Transverse colon (tissue), 4 donors: ENCODE measurements at regions not wholly inside any gene's neighbourhood (a gene's known extent, or its start where the extent isn't known, plus 50 kb on each side); places are given as distances from the start of the nearest gene placed in this dataset.
A peak's percentile ranks its signal among the peaks of the same experiment; 100 is the strongest.
"Not testable (repeated sequence)": the region's sequence is repeated elsewhere in the genome, so short reads cannot be mapped to it uniquely, and the experiment has no call there.

Experiments
- DNase-seq: peaks from one replicate; pipeline ENCODE4 v3.0.0-alpha.2; 2019
- H3K27ac ChIP-seq, 4 donors: fragments of 200-600 bp; sonication (generic); 2 replicates each; pipeline ENCODE4 v1.5.1; 2016 to 2018; ENCODE audit warnings: inconsistent platforms in 4 of 4
- H3K27me3 ChIP-seq: fragments of 200-600 bp; sonication (generic); 2 replicates; pipeline ENCODE4 v1.5.1; 2017; ENCODE audit warnings: inconsistent platforms
- H3K36me3 ChIP-seq, 4 donors: fragments of 200-600 bp; sonication (generic); 2 replicates each; pipeline ENCODE4 v1.5.1; 2017 to 2019; ENCODE audit warnings: inconsistent platforms in 4 of 4
- H3K4me1 ChIP-seq, 4 donors: fragments of 200-600 bp; sonication (generic); 2 replicates each; pipeline ENCODE4 v1.5.1; 2017 to 2020; ENCODE audit warnings: inconsistent platforms in 4 of 4
- H3K4me3 ChIP-seq, 4 donors: fragments of 200-600 bp; sonication (generic); 1 replicate in 1 of 4; 2 replicates in 3 of 4; pipeline versions ENCODE4 v1.5.1 to v1.6.1; 2017 to 2019; ENCODE audit warnings: inconsistent platforms in 4 of 4
- H3K9me3 ChIP-seq, 2 donors: fragments of 200-600 bp; sonication (generic); 2 replicates each; pipeline ENCODE4 v1.5.1; 2017 to 2019; ENCODE audit warnings: inconsistent platforms in 2 of 2
- WGBS, 2 donors: methylation state at CpG; one replicate each; pipeline ENCODE4 v1.1.5; 2018; ENCODE audit warnings: low coverage in 1 of 2; 5-methylcytosine and 5-hydroxymethylcytosine counted together
- in situ Hi-C, 4 donors: fragments of 200-750 bp; cut with MboI; loops; one replicate each; pipeline versions ENCODE4 v1.15.0 to v1.15.1; 2017; ENCODE audit warnings: low sequenced_read_pairs in 3 of 4, low pct_ligation_motif_present in 1 of 4, low pct_unique_long_range_greater_than_20kb in 1 of 4
- intact Hi-C: fragments of 100-400 bp; cut with DNase I; formaldehyde crosslinking; loops from one replicate; pipeline ENCODE4 v1.15.1; 2023; ENCODE audit warnings: low total_unique reads

DNA sequence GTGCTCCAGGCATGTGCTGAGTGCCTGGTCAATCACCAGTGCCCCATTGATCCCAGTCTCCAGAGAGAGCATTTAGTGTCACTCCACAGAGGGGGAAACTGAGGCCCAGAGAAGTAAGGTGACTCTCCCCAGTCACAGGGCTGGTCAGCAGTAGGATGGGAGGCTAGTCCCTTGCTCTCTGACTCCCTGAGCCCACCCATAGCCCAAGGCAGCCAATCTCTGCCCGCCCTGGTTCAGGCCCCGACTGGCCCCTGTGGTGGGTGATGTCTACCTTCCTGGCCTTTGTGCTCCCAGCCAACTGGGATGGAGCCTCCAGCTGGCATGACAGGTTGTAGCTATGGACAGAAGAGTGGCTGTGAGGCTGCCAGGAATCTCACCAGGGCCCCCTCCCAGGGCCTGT, 99.1 kb downstream of the LIMS4 start:
- DNase-seq, intact Hi-C loops, H3K4me1 ChIP-seq, H3K27me3 ChIP-seq, H3K27ac ChIP-seq, H3K36me3 ChIP-seq, in situ Hi-C loops, H3K9me3 ChIP-seq, H3K4me3 ChIP-seq: not testable (repeated sequence)
- WGBS, 2 donors = 89% methylated on average over 2 of the region's 2 CpGs; no CpG with 5 or more reads in 1 of the 2 donors

DNA sequence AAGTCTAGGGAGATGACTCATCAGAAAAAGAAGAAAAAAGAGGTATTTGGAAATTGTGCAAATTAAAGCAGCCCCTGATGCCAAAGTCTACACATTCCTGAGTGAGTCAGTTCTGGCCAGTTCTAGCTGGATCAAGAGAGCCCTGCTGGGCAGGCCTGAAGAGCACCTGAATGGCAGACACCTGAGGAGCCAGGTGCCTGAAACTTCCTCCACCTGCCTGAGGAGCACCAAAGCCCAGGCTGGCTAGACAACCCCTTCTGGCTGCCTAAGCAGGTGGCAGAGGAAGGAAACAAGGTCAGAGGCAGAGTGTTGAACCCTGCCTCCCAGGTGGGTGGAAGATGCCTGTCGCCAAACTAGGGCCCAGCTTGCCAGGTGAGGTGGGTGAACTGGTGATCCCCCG, 101.0 kb downstream of the LIMS4 start:
- not testable (repeated sequence) for DNase-seq
- 52% methylated on average over 2 of the region's 2 CpGs; no CpG with 5 or more reads in 1 of the 2 donors for WGBS, 2 donors

DNA sequence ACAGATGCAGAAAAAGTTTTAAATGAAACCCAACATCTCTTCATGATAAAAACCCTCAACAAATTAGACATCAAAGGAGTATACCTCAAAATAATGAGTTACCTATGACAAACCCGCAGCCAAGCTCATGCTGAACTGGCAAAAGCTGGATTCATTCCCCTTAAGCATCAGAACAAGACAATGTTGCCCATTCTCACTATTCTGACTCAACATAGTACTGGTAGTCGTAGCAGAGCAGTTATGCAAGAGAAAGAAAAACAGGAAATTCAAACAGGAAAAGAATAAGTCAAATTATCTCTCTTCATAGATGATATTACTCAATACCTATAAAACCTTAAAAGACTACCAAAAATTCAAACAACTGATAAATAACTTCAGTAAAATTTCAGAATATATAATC, 115.0 kb downstream of the LIMS4 start:
- H3K27ac ChIP-seq, H3K36me3 ChIP-seq, H3K4me3 ChIP-seq, H3K9me3 ChIP-seq, H3K4me1 ChIP-seq, DNase-seq, H3K27me3 ChIP-seq, in situ Hi-C loops, intact Hi-C loops: not testable (repeated sequence)
- WGBS, 2 donors = no CpG with 5 or more reads among the region's 2 CpGs

More for the DNA sequence above, 101.0 kb downstream of the LIMS4 start:
- H3K36me3 ChIP-seq, in situ Hi-C loops, H3K9me3 ChIP-seq, H3K4me3 ChIP-seq, H3K27me3 ChIP-seq, intact Hi-C loops, H3K4me1 ChIP-seq, H3K27ac ChIP-seq: not testable (repeated sequence)

DNA sequence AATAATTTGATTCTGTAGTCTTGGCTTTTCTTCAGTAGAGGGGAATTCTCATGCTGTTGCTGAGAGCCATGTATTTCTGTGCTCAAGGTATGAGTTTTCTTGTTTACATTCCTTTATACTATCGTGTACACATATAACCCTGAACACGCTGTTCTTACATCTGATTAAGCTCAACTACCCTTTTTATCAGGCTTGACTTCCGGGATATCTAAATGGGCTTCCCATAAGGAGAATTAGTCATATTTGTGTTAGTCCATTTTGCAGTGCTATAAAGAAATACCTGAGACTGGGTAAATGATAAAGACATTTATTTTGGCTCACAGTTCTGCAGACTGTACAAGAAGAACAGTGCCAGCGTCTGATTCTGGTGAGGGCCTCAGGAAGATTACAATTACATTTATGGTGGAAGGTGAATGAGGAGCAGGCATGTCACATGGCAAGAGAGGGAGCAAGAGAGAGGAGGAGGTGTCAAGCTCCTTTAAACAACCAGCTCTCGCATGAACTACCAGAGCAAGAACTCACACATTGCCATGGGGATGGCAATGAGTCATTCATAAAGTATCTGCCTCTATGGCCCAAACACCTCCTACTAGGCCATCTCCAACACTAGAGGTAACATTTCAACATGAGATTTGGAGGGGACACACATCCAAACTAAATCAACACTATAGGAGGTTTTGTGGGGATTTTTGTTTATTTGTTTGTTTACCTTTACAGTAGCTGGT, 118.2 kb downstream of the LIMS4 start:
- H3K27ac ChIP-seq, in situ Hi-C loops, H3K27me3 ChIP-seq, intact Hi-C loops, DNase-seq, H3K36me3 ChIP-seq, H3K4me3 ChIP-seq, H3K9me3 ChIP-seq, H3K4me1 ChIP-seq: not testable (repeated sequence)
- WGBS, 2 donors = no CpG with 5 or more reads among the region's 5 CpGs

DNA sequence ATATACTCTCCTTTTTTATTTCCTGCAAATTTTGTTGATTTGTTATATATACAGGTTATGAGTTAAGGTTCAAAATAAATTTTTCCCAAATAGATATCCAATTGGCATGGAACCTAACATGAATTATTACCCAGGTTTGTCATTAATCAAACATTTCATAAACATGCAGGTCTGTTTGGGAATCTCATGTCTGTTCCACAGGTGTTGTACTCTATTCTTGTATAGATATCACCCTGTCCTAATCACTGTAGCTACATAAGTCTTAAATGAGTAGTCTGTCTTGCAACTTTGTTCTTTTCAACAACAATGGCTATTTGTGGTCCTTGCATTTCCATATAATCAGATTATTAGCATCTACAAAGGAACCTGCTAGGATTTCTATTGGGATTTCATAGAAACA, 121.9 kb downstream of the LIMS4 start:
- in situ Hi-C loops, H3K27me3 ChIP-seq, H3K9me3 ChIP-seq, H3K4me3 ChIP-seq, H3K36me3 ChIP-seq, H3K4me1 ChIP-seq, DNase-seq, H3K27ac ChIP-seq, intact Hi-C loops: not testable (repeated sequence)

DNA sequence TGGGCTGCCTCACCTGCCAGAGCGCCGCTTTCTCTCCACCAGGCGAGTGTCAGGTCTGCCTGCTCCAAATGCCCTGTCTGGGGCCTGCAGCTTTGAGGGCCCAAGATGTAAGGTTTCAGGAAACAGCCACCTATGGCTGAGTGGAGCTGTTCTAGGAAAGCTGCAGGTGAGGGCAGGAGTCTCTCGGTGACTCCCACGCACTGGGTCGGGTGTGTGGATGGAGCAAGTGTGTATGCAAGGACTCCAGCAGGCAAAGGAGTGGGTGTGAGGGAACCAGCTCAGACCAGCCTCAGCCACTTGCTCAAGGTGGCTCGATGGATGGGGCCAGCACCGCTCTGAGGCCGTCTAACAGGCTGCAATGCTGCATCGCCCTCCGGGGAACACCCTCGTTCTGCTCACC, 123.7 kb downstream of the LIMS4 start:
- DNase-seq, H3K27ac ChIP-seq, H3K4me3 ChIP-seq, H3K36me3 ChIP-seq, intact Hi-C loops, H3K27me3 ChIP-seq, in situ Hi-C loops, H3K9me3 ChIP-seq, H3K4me1 ChIP-seq: not testable (repeated sequence)
- WGBS, 2 donors = no CpG with 5 or more reads among the region's 12 CpGs

DNA sequence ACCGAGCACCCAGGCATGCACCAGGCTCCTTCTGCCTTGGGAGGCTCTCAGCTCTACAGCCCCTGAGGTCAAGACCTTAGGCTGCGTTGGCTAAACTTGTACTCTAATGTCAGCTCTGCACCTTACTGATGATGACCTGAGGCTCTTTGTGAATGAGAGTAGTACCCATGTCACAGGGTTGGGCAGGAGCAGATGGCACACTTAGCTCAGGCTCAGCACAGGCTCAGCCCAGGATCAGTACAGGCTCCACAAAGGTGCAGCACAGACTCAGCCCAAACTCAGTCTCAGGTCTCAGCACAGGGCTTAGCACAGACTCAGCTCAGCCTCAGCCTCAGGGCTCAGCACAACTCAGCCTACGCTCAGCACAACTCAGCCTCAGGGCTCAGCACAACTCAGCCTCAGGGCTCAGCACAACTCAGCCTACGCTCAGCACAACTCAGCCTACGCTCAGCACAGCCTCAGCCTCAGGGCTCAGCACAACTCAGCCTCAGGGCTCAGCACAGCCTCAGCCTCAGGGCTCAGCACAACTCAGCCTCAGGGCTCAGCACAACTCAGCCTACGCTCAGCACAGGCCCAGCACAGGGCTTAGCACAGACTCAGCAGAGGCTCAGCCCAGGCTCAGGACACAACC, 128.1 kb downstream of the LIMS4 start:
- H3K27ac ChIP-seq, H3K36me3 ChIP-seq, intact Hi-C loops, DNase-seq, H3K27me3 ChIP-seq, H3K9me3 ChIP-seq, H3K4me3 ChIP-seq, in situ Hi-C loops, H3K4me1 ChIP-seq: not testable (repeated sequence)
- WGBS, 2 donors = 100% methylated on average over 1 of the region's 6 CpGs; no CpG with 5 or more reads in 1 of the 2 donors

DNA sequence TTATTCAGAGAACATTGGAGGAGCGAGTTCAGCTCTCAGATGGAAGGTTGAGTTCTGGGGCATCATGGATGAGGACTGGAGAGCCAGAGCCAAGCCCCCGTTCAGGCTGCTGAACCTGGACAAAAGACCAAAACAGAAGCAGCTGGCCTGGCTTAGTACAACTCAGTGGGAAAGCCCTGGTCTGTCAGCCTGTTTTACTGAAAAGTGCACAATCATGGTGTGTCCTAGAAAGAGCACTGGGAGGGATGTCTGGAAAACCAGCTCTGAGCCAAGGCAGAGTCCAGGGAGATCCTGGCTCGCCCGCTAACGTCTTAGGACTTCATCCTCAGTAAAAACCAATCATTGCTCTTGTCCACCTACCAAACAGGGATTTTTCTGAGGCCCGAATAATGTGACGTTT, 129.7 kb upstream of the MTLN start:
- H3K4me3 ChIP-seq, DNase-seq, H3K9me3 ChIP-seq, H3K27me3 ChIP-seq, H3K4me1 ChIP-seq, H3K27ac ChIP-seq, H3K36me3 ChIP-seq, intact Hi-C loops, in situ Hi-C loops: not testable (repeated sequence)
- WGBS, 2 donors = 72% methylated on average over 3 of the region's 7 CpGs; no CpG with 5 or more reads in 1 of the 2 donors

DNA sequence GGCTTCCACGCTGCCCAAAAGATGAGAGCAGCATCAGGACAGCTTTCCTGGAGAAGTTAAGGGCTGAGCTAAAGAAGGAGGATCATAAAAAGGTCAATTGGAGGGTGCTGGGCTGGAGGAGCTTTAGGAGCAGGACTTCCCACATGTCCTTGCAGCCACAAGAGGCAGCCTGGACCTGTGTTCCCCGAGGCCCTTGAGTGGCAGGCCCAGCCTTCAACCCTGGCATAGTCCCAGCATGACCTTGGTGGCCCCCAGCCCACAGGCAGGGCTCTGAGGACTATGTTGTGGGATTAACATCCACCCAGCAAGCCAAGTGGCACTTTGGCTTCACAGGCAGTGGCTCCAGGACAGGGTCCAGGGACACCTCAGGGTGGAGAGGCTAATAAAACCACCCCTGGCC, 126.8 kb upstream of the MTLN start:
- DNase-seq, H3K9me3 ChIP-seq, intact Hi-C loops, H3K27me3 ChIP-seq, H3K4me3 ChIP-seq, H3K4me1 ChIP-seq, H3K27ac ChIP-seq, H3K36me3 ChIP-seq, in situ Hi-C loops: not testable (repeated sequence)
- WGBS, 2 donors = no CpG with 5 or more reads among the region's 2 CpGs

DNA sequence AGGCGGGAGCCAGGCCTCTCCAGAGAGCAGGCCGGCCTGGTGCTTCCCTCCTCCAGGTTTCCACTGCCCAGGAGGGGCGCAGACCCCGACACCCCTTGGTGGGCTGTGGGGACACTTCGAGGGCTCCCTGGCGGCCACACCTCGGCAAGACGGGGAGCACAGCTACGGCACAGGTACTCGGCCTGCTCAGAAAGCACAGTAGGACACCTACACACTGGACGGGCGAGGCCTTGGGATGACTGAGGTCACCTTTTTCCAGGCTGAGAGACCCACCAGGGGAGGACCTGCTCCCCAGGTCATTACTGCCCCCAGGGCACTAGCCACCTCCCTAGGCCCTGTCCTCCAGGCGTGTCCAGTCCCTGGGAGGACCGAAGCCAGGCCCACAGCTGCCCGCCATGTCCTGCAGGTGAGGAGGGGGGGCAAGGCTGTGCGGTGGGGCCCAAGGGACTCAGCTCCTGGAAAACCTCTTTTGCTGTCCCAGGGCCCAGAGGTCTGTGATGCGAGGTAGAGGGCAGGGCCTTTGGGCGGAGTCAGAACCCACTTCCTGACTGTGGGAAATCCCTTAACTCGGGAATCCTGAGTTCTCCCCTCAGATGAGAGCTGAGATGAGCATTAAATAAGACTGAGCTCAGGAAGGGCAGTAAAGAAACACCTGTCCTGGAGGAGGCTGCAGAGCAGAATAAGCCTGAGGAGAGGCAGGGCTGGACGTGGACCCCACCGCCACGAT, 126.1 kb upstream of the MTLN start:
- DNase-seq, intact Hi-C loops, H3K36me3 ChIP-seq, H3K9me3 ChIP-seq, in situ Hi-C loops, H3K4me1 ChIP-seq, H3K27me3 ChIP-seq, H3K4me3 ChIP-seq: not testable (repeated sequence)
- H3K27ac ChIP-seq = peak overlapping the region in 2 of 4 donors; percentile 50 to 60
- 86% methylated on average over 7 of the region's 22 CpGs; no CpG with 5 or more reads in 1 of the 2 donors for WGBS, 2 donors
